ENCODE measurements at regions not wholly inside any gene's neighbourhood (a gene's known extent, or its start where the extent isn't known, plus 50 kb on each side); places are given as distances from the start of the nearest gene placed in this dataset.

DNA sequence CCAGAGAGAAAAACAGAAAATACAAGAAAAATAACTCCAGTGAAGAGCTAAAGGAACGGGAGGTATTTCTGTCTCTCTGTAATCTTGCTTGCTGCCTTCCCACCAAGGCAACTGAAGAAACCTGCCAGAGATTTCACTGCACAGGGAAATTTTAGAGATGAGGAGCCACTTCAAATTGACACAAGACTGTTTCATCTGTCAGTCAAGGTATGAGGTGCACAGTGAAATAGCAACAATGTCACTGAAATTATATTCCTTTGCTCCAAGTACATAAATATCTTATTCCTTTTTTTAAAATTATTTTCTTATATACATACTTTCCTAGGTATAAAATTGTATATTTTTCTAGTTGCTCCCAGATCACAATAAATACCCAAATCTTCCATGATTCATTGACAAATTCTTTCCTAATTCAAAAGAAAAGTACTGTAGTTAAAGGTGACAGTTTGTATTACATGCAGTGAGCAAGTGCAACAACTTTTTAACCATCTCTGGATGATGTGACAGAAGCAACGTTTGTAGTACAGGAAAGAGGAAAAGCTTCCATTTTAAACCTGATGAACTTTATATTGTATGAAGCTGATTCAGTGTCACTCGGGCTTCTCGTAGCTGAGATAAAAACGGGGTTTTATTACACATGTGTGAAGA, 563.4 kb downstream of the TUSC7 start:
- DNase-seq (no peak), ATAC-seq (no peak)
- Histone ChIP-seq H3K9me3 (no peaks in the 10 kb centered on the region), H3K27ac (no peak overlapping the region), H3K4me3 (no peak overlapping the region), H3K4me1 (no peaks in the 10 kb centered on the region), H3K36me3 (no peaks in the 10 kb centered on the region), H3K27me3 (no peaks in the 10 kb centered on the region)
- TF ChIP-seq, protein P1, sequence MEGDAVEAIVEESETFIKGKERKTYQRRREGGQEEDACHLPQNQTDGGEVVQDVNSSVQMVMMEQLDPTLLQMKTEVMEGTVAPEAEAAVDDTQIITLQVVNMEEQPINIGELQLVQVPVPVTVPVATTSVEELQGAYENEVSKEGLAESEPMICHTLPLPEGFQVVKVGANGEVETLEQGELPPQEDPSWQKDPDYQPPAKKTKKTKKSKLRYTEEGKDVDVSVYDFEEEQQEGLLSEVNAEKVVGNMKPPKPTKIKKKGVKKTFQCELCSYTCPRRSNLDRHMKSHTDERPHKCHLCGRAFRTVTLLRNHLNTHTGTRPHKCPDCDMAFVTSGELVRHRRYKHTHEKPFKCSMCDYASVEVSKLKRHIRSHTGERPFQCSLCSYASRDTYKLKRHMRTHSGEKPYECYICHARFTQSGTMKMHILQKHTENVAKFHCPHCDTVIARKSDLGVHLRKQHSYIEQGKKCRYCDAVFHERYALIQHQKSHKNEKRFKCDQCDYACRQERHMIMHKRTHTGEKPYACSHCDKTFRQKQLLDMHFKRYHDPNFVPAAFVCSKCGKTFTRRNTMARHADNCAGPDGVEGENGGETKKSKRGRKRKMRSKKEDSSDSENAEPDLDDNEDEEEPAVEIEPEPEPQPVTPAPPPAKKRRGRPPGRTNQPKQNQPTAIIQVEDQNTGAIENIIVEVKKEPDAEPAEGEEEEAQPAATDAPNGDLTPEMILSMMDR (IDR thresholded peaks at IDR 0.05 in 4 of 5, conservative IDR thresholded peaks at IDR 0.05 in 1 of 5) = no peak
- TF ChIP-seq POLR2A (IDR thresholded peaks at IDR 0.05) = no peak
- in situ Hi-C loops (cut with MboI; ENCODE audit: low sequenced_read_pairs in 4 of 4) = no loop called here
- intact Hi-C loops (cut with DNase I; ENCODE audit: low total_unique reads) = no loop called here

DNA sequence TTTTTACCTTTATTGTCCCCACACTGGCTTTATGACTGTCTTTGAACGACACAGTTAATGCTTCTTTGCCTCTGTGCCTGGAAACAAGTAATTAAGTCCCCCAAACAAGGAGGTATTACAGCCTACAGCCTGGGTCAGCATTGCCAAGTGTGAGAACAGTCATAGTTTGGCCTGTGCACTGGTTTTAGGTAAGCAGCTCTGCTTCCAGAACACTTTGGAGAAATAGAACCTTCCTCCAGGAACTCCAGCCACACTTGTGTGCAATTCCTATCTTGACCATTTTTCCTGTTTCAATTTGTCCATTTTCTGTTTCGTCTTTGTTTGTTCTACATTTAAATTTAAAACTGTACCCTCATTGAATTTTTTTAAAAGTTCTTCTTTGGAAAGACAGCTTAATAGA, 568.2 kb downstream of the TUSC7 start:
- no peaks in the 10 kb centered on the region for H3K27me3 ChIP-seq
- H3K4me1 ChIP-seq = no peaks in the 10 kb centered on the region
- no peak overlapping the region for H3K4me3 ChIP-seq
- no peaks in the 10 kb centered on the region for H3K9me3 ChIP-seq
- H3K27ac ChIP-seq = no peak overlapping the region
- no peak for DNase-seq
- H3K36me3 ChIP-seq = no peaks in the 10 kb centered on the region
- intact Hi-C loops (cut with DNase I; ENCODE audit: low total_unique reads) (no loop called here), in situ Hi-C loops (cut with MboI; ENCODE audit: low sequenced_read_pairs in 4 of 4) (no loop called here)
- TF ChIP-seq, protein P1 (IDR thresholded peaks at IDR 0.05 in 4 of 5, conservative IDR thresholded peaks at IDR 0.05 in 1 of 5) = no peak
- TF ChIP-seq POLR2A (IDR thresholded peaks at IDR 0.05) = no peak
- ATAC-seq = no peak

- in situ Hi-C loops (cut with MboI; ENCODE audit: low sequenced_read_pairs in 4 of 4) = no loop called here
Measured at GRCh38 chr3:117278424-117279190, 569.0 kb downstream of the TUSC7 start.

GRCh38 chr3:117281371-117281770, 571.8 kb downstream of the TUSC7 start:
- no peak overlapping the region for H3K4me3 ChIP-seq
- in situ Hi-C loops (cut with MboI; ENCODE audit: low sequenced_read_pairs in 4 of 4) (no loop called here), intact Hi-C loops (cut with DNase I; ENCODE audit: low total_unique reads) (no loop called here)
- no peak overlapping the region for H3K27ac ChIP-seq
- no peaks in the 10 kb centered on the region for H3K4me1 ChIP-seq
- TF ChIP-seq POLR2A (IDR thresholded peaks at IDR 0.05) = no peak
- TF ChIP-seq, protein P1 (IDR thresholded peaks at IDR 0.05 in 4 of 5, conservative IDR thresholded peaks at IDR 0.05 in 1 of 5) = no peak
- H3K36me3 ChIP-seq = no peaks in the 10 kb centered on the region
- DNase-seq = no peak
- H3K9me3 ChIP-seq = no peaks in the 10 kb centered on the region
- H3K27me3 ChIP-seq = no peaks in the 10 kb centered on the region
- no peak for ATAC-seq

More at GRCh38 chr3:117278424-117279190, 569.0 kb downstream of the TUSC7 start:
- no peak overlapping the region for H3K4me3 ChIP-seq
- no peaks in the 10 kb centered on the region for H3K4me1 ChIP-seq
- no peaks in the 10 kb centered on the region for H3K27me3 ChIP-seq
- no peak for TF ChIP-seq POLR2A (IDR thresholded peaks at IDR 0.05)
- TF ChIP-seq, protein P1 (IDR thresholded peaks at IDR 0.05 in 4 of 5, conservative IDR thresholded peaks at IDR 0.05 in 1 of 5) = no peak
- H3K9me3 ChIP-seq = no peaks in the 10 kb centered on the region
- no peak overlapping the region for H3K27ac ChIP-seq
- DNase-seq (no peak), ATAC-seq (no peak)
- intact Hi-C loops (cut with DNase I; ENCODE audit: low total_unique reads) = no loop called here
- no peaks in the 10 kb centered on the region for H3K36me3 ChIP-seq

All from gastrocnemius medialis (tissue), 4 donors.